ENCODE measurements at regions not wholly inside any gene's neighbourhood (a gene's known extent, or its start where the extent isn't known, plus 50 kb on each side); places are given as distances from the start of the nearest gene placed in this dataset.

DNA sequence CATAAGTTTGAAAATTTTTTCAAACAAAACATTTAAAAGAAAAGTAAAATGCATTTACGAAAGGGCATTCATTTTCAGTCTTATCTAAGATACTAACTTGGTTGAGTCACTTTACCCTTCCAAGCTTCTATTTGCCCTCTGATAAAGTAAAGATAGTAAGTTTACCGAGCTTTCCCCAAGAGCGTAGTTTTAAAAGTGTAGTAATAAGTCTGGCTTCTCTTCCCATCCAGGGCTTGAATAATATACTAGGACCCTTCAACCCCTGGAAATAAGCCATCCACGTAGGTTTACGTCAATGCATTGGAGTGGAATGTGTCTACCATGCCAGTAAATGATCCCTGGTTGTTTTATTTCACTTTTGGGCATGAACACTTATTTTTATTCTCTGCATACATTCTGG is 608.3 kb downstream of the NTRK3 start:
- no peak for FAIRE-seq
- no peak for TF ChIP-seq USF2 (IDR thresholded peaks at IDR 0.05; ENCODE audit: low read length)
- TF ChIP-seq SRF (IDR thresholded peaks at IDR 0.05; ENCODE audit: low read depth, low read length), result no peak
- TF ChIP-seq ZNF274 (IDR thresholded peaks at IDR 0.05; ENCODE audit: borderline replicate concordance, extremely low read depth, low read length), result no peak
- no peak for TF ChIP-seq POLR2AphosphoS5 (IDR thresholded peaks at IDR 0.05; ENCODE audit: low read depth, low read length)
- no peak for TF ChIP-seq GABPA (IDR thresholded peaks at IDR 0.05; ENCODE audit: borderline replicate concordance, insufficient read depth, low read length)

More for the DNA sequence above, 608.3 kb downstream of the NTRK3 start:
- Histone ChIP-seq H3K9ac (replicated peaks in 1 of 4; ENCODE audit: extremely low read depth in 1 of 4, low read depth in 3 of 4, low read length in 3 of 4) (no peak overlapping the region), H3K27me3 (replicated peaks in 1 of 4; ENCODE audit: control insufficient read depth in 3 of 4, extremely low read depth in 1 of 4, insufficient read depth in 3 of 4, low read length in 3 of 4) (no peaks in the 10 kb centered on the region), H2BK5ac (ENCODE audit: low read depth, low read length) (no peak overlapping the region), H2BK20ac (ENCODE audit: low read length) (no peak overlapping the region), H3K4me1 (replicated peaks in 1 of 4; ENCODE audit: control insufficient read depth in 3 of 4, insufficient read depth in 4 of 4, low read length in 3 of 4) (no peaks in the 10 kb centered on the region), H4K91ac (replicated peaks; ENCODE audit: insufficient read length, low read length) (no peak overlapping the region), H3K4me2 (ENCODE audit: insufficient read depth in 1 of 2, low read depth in 2 of 2, low read length in 2 of 2) (no peak overlapping the region), H4K8ac (ENCODE audit: extremely low read depth, insufficient read depth, low read length) (no peak overlapping the region), H2BK15ac (ENCODE audit: low read length) (no peak overlapping the region), H2BK120ac (replicated peaks; ENCODE audit: low read depth, low read length) (no peak overlapping the region), H3K14ac (ENCODE audit: insufficient read length) (no peak overlapping the region), H4K20me1 (replicated peaks in 1 of 2; ENCODE audit: control insufficient read depth in 1 of 2, insufficient read depth in 2 of 2, low read length in 2 of 2) (no peaks in the 10 kb centered on the region), H3K4me3 (ENCODE audit: extremely low read depth in 1 of 4, insufficient read depth in 2 of 4, low read depth in 3 of 4, low read length in 4 of 4) (no peak overlapping the region), H2AFZ (ENCODE audit: low read length) (no peak overlapping the region), H3K27ac (ENCODE audit: low read depth, low read length) (no peak overlapping the region), H2BK12ac (ENCODE audit: low read depth, low read length) (no peak overlapping the region), H3K23ac (ENCODE audit: insufficient read length) (no peak overlapping the region), H3K79me1 (ENCODE audit: low read depth, low read length) (no peaks in the 10 kb centered on the region), H3K9me3 (ENCODE audit: insufficient read depth in 2 of 2, low read depth in 1 of 2, low read length in 1 of 2) (no peaks in the 10 kb centered on the region; a peak in 1 of 4 replicates), H3K4ac (replicated peaks; ENCODE audit: insufficient read length, low read depth, low read length) (no peak overlapping the region), H3K36me3 (ENCODE audit: control insufficient read depth in 2 of 4, insufficient read depth in 4 of 4, low read length in 3 of 4) (no peaks in the 10 kb centered on the region), H4K5ac (ENCODE audit: insufficient read length, low read depth, low read length) (no peak overlapping the region), H3K79me2 (ENCODE audit: control insufficient read depth in 1 of 2, insufficient read depth in 2 of 2, low read length in 2 of 2) (no peaks in the 10 kb centered on the region), H2AK5ac (ENCODE audit: low read depth, low read length) (no peak overlapping the region), H3K56ac (replicated peaks; ENCODE audit: insufficient read length, low read depth, low read length) (no peak overlapping the region), H3K18ac (ENCODE audit: extremely low read depth, low read length) (no peak overlapping the region), H3K23me2 (ENCODE audit: low read depth, low read length) (peaks cover 2% of the 10 kb centered on the region; the same call in 1 of the 2 replicates)
- no peak for DNase-seq (ENCODE audit: low read depth in 1 of 2, low spot score in 2 of 2)
- CTCF ChIA-PET (ENCODE audit: partially characterized antibody), result no interaction called here
- WGBS, 2 experiments (ENCODE audit: extremely low coverage in 1 of 2, insufficient coverage in 1 of 2, insufficient read length in 1 of 2, insufficient replicate concordance in 2 of 2, low coverage in 1 of 2, low lambda C conversion rate in 2 of 2, missing lambda C conversion rate in 1 of 2), result 95% methylated on average over 5 of the region's 5 CpGs; no CpG with 5 or more reads in 1 of the 2 experiments
- POLR2A ChIA-PET (ENCODE audit: partially characterized antibody), result no interaction called here
